Psoas muscle (tissue), 7 donors: ENCODE measurements at regions not wholly inside any gene's neighbourhood (a gene's known extent, or its start where the extent isn't known, plus 50 kb on each side); places are given as distances from the start of the nearest gene placed in this dataset.
"Not testable (repeated sequence)": the region's sequence is repeated elsewhere in the genome, so short reads cannot be mapped to it uniquely, and the experiment has no call there.

Experiments used
- ATAC-seq, 4 donors: fragments of 200-7000 bp; cut with Tn5 transposase; one replicate each; pipeline ENCODE4 v1.9.1; 2020; ENCODE audit warnings: moderate library complexity in 3 of 4, mild to moderate bottlenecking in 2 of 4
- DNase-seq, 2 donors: peaks; one replicate each; pipeline ENCODE4 v3.0.0-alpha.2; 2020
- H3K27ac ChIP-seq: fragments of 200-600 bp; one replicate; pipeline ENCODE4 v1.8.0; 2022
- H3K27me3 ChIP-seq, 3 donors: fragments of 200-600 bp in 1 of 3; one replicate each; pipeline versions ENCODE4 v1.6.1 to v1.8.0; 2013 to 2022; ENCODE audit warnings: low read length in 2 of 3, mild to moderate bottlenecking in 2 of 3, moderate library complexity in 1 of 3; ENCODE audit not compliant: insufficient read depth in 3 of 3
- H3K36me3 ChIP-seq, 2 donors: fragments of 200-600 bp in 1 of 2; one replicate each; pipeline versions ENCODE4 v1.6.1 to v1.8.0; 2013 to 2022; ENCODE audit warnings: low read depth in 1 of 2, mild to moderate bottlenecking in 1 of 2, moderate library complexity in 1 of 2; ENCODE audit not compliant: insufficient read depth in 1 of 2
- H3K4me1 ChIP-seq: fragments of 200-600 bp; one replicate; pipeline ENCODE4 v1.8.0; 2022
- H3K4me3 ChIP-seq: fragments of 200-600 bp; one replicate; pipeline ENCODE4 v1.8.0; 2022; ENCODE audit warnings: mild to moderate bottlenecking
- H3K9me3 ChIP-seq: fragments of 200-600 bp; one replicate; pipeline ENCODE4 v1.8.0; 2022
- CTCF ChIP-seq: fragments of 200-600 bp; IDR thresholded peaks from one replicate; pipeline ENCODE4 v1.8.0; 2022; ENCODE audit warnings: antibody characterized with exemption
- WGBS, 3 donors: extraction: QIAGEN DNeasy Blood & Tissue Kit; methylation state at CpG; one replicate each; pipeline versions ENCODE4 v1.1.6 to v1.1.7; 2013; 5-methylcytosine and 5-hydroxymethylcytosine counted together
- intact Hi-C, 2 donors: fragments of 100-400 bp; cut with DNase I; formaldehyde crosslinking; loops; one replicate each; pipeline versions ENCODE4 v1.11.0 to v1.14.2; 2022
- donor health status: healthy with polysubstance abuse.
- donor health status: DM: no; HTN: no; CAD: no; lungs with moderate emphysema.
- donor health status: Bipolar disorder and iron deficiency.
- donor health status: healthy.
- donor health status: DM: yes; HTN: yes; CAD: no.
- donor health status: DM: no; HTN: no; CAD: no.
- donor health status: DM: yes; HTN: yes; CAD: no.

GRCh38 chr3:166606988-166607387, 769.8 kb upstream of the BCHE start:
- no peak for TF ChIP-seq CTCF
- DNase-seq (no peak), ATAC-seq (no peak)
- Histone ChIP-seq H3K9me3 (no peaks in the 10 kb centered on the region), H3K27me3 (no peaks in the 10 kb centered on the region), H3K27ac (no peak overlapping the region), H3K4me3 (no peak overlapping the region), H3K4me1 (no peaks in the 10 kb centered on the region), H3K36me3 (no peaks in the 10 kb centered on the region)
- intact Hi-C loops, result no loop called here

- Histone ChIP-seq H3K27me3 (no peaks in the 10 kb centered on the region), H3K4me3 (no peak overlapping the region), H3K9me3 (no peaks in the 10 kb centered on the region), H3K36me3 (no peaks in the 10 kb centered on the region), H3K27ac (no peak overlapping the region), H3K4me1 (no peaks in the 10 kb centered on the region)
- no peak for TF ChIP-seq CTCF
- WGBS, 3 donors, result 89 to 94% (median 91%) methylated on average over 1 of the region's 1 CpG
- no peak for ATAC-seq
- no peak for DNase-seq
- intact Hi-C loops, result no loop called here
Observed at GRCh38 chr3:166593776-166594175, 756.6 kb upstream of the BCHE start.

- Histone ChIP-seq H3K27ac (no peak overlapping the region), H3K36me3 (no peaks in the 10 kb centered on the region), H3K4me3 (no peak overlapping the region), H3K9me3 (no peaks in the 10 kb centered on the region), H3K27me3 (no peaks in the 10 kb centered on the region), H3K4me1 (no peaks in the 10 kb centered on the region)
- no peak for TF ChIP-seq CTCF
- intact Hi-C loops, result no loop called here
- ATAC-seq (no peak), DNase-seq (no peak)
- 87 to 97% (median 87%) methylated on average over 2 of the region's 2 CpGs for WGBS, 3 donors
Observed at GRCh38 chr3:166582236-166582635, 745.0 kb upstream of the BCHE start.

- 64 to 76% (median 64%) methylated on average over 6 of the region's 6 CpGs for WGBS, 3 donors
- TF ChIP-seq CTCF, result no peak
- Histone ChIP-seq H3K4me1 (no peaks in the 10 kb centered on the region), H3K27ac (no peak overlapping the region), H3K9me3 (no peaks in the 10 kb centered on the region), H3K36me3 (no peaks in the 10 kb centered on the region), H3K4me3 (no peak overlapping the region), H3K27me3 (no peaks in the 10 kb centered on the region)
- ATAC-seq, result no peak
- no peak for DNase-seq
- intact Hi-C loops, result no loop called here
Observed at GRCh38 chr3:166580561-166580960, 743.3 kb upstream of the BCHE start.

DNA sequence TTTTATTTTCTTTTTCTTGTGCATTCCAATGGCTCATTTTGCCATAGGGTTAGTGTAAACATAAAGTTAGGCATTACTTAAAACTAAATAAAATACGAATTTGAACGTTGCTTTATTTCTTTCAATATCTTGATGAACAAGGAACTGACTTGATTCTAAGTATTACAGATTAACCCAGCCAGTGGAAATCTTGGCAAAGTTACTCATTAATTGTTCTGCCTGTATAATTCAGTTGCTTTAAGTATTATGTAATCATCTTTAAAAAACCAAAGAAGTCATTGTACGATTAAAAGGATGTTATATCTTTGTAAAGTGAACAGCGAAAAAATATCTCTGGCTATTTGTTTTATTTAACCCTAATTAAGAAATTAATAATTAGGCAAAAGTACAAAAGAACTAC, 737.9 kb upstream of the BCHE start:
- Histone ChIP-seq H3K27ac (no peak overlapping the region), H3K9me3 (no peaks in the 10 kb centered on the region), H3K4me1 (no peaks in the 10 kb centered on the region), H3K27me3 (no peaks in the 10 kb centered on the region), H3K36me3 (no peaks in the 10 kb centered on the region), H3K4me3 (no peak overlapping the region)
- intact Hi-C loops, result no loop called here
- ATAC-seq (no peak), DNase-seq (no peak)
- TF ChIP-seq CTCF, result no peak
- WGBS, 3 donors, result 84 to 87% (median 87%) methylated on average over 4 of the region's 4 CpGs

GRCh38 chr3:166571686-166572085, 734.5 kb upstream of the BCHE start:
- ATAC-seq, H3K4me3 ChIP-seq, H3K27ac ChIP-seq, H3K9me3 ChIP-seq, intact Hi-C loops, H3K4me1 ChIP-seq, DNase-seq, H3K36me3 ChIP-seq, H3K27me3 ChIP-seq: not testable (repeated sequence)
- 71 to 82% (median 81%) methylated on average over 4 of the region's 4 CpGs for WGBS, 3 donors
